Transverse colon (tissue), 3 donors: ENCODE measurements at regions not wholly inside any gene's neighbourhood (a gene's known extent, or its start where the extent isn't known, plus 50 kb on each side); places are given as distances from the start of the nearest gene placed in this dataset.

ENCODE experiments used
- CTCF ChIP-seq, 5 experiments: fragments of 200-600 bp in 3 of 5; fragments of 450-650 bp in 2 of 5; sonication (generic) in 3 of 5; IDR thresholded peaks; 1 replicate in 2 of 5; 2 replicates in 3 of 5; pipeline ENCODE4 v1.5.1; 2016 to 2017; ENCODE audit warnings: antibody characterized with exemption in 5 of 5, inconsistent platforms in 3 of 5, mild to moderate bottlenecking in 2 of 5, moderate library complexity in 1 of 5
- POLR2A ChIP-seq: fragments of 450-650 bp; IDR thresholded peaks from one replicate; pipeline ENCODE4 v1.6.1; 2016; ENCODE audit warnings: antibody characterized with exemption, mild to moderate bottlenecking, moderate library complexity

DNA sequence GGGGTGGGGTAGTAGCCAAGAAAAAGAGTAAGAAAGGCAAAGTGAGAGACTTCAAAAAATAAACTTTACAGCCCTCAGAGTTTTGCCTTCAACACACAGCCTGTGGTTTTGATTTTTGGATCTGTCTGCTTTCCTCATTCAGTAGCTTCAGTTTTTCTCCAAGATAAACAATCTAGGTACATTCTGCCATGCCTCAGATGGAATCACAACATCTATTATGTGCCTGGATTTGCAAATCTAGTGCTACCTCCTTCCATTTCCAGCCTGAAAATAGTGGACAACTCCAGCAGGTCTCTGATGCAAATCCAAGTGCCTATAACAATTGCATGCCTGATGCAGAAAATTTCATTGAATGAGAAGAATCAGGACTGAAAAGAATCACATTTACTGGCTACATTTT lies 206.6 kb upstream of the GUCY1A2 start:
- no peak for TF ChIP-seq CTCF (IDR thresholded peaks at IDR 0.05)
- TF ChIP-seq POLR2A: no peak
